Keratinocyte (primary cell): ENCODE measurements at regions not wholly inside any gene's neighbourhood (a gene's known extent, or its start where the extent isn't known, plus 50 kb on each side); places are given as distances from the start of the nearest gene placed in this dataset.

Experiments used
- DNase-seq: peaks from one replicate; pipeline ENCODE4 v3.0.0-alpha.2; 2011; ENCODE audit warnings: low read depth, missing footprints, low spot score
- FAIRE-seq: peaks from 2 replicates; lab custom pipeline; 2011; peaks lifted over from hg19 to GRCh38; lab: Jason Lieb, UNC
- H2AFZ ChIP-seq: 2 replicates; pipeline ENCODE4 v1.6.0; 2012; ENCODE audit warnings: low read length, control low read depth, inconsistent platforms; ENCODE audit not compliant: control insufficient read depth
- H3K27ac ChIP-seq: 2 replicates; pipeline ENCODE4 v1.5.1; 2011; ENCODE audit warnings: low read length; ENCODE audit not compliant: control insufficient read depth, insufficient read depth
- H3K27me3 ChIP-seq: 3 replicates; pipeline ENCODE4 v1.6.0; 2011; ENCODE audit warnings: low read length; ENCODE audit not compliant: control insufficient read depth, insufficient read depth; ENCODE audit errors: extremely low read depth
- H3K36me3 ChIP-seq, 2 experiments: 2 replicates in 1 of 2; 3 replicates in 1 of 2; pipeline ENCODE4 v1.5.1; 2011; ENCODE audit warnings: low read length in 2 of 2, mild to moderate bottlenecking in 1 of 2; ENCODE audit not compliant: control insufficient read depth in 2 of 2, insufficient read depth in 2 of 2; ENCODE audit errors: extremely low read depth in 1 of 2
- H3K4me1 ChIP-seq: 3 replicates; pipeline ENCODE4 v1.5.1; 2011; ENCODE audit warnings: low read length; ENCODE audit not compliant: control insufficient read depth, insufficient read depth; ENCODE audit errors: extremely low read depth
- H3K4me2 ChIP-seq: 3 replicates; pipeline ENCODE4 v1.6.0; 2011; ENCODE audit warnings: low read depth, low read length; ENCODE audit not compliant: control insufficient read depth, insufficient read depth; ENCODE audit errors: extremely low read depth
- H3K4me3 ChIP-seq, 3 experiments: fragments of 200-600 bp in 1 of 3; sonication (generic) in 1 of 3; 2 replicates in 2 of 3; 3 replicates in 1 of 3; pipeline ENCODE4 v1.5.1; 2011 to 2016; ENCODE audit warnings: low read length in 3 of 3, mild to moderate bottlenecking in 3 of 3, control low read depth in 2 of 3, inconsistent platforms in 1 of 3, low read depth in 1 of 3, mixed read lengths in 1 of 3, mixed run types in 1 of 3, moderate library complexity in 1 of 3; ENCODE audit not compliant: control insufficient read depth in 2 of 3, insufficient read depth in 2 of 3; ENCODE audit errors: extremely low read depth in 1 of 3
- H3K79me2 ChIP-seq: 2 replicates; pipeline ENCODE4 v1.6.0; 2012; ENCODE audit warnings: low read length; ENCODE audit not compliant: control insufficient read depth, insufficient read depth
- H3K9ac ChIP-seq: 3 replicates; pipeline ENCODE4 v1.6.0; 2011; ENCODE audit warnings: low read length; ENCODE audit not compliant: control insufficient read depth, insufficient read depth; ENCODE audit errors: extremely low read depth
- H3K9me1 ChIP-seq: 3 replicates; pipeline ENCODE4 v1.6.0; 2011; ENCODE audit warnings: low read length; ENCODE audit not compliant: control insufficient read depth, insufficient read depth; ENCODE audit errors: extremely low read depth
- H3K9me3 ChIP-seq: 2 replicates; pipeline ENCODE4 v1.5.1; 2012; ENCODE audit warnings: low read depth, low read length; ENCODE audit not compliant: control insufficient read depth
- H4K20me1 ChIP-seq: 3 replicates; pipeline ENCODE4 v1.6.0; 2011; ENCODE audit warnings: low read length; ENCODE audit not compliant: control insufficient read depth, insufficient read depth; ENCODE audit errors: extremely low read depth
- EZH2 ChIP-seq: IDR thresholded peaks from one replicate; pipeline ENCODE4 v1.6.1; 2012; ENCODE audit warnings: inconsistent platforms, mild to moderate bottlenecking, low read length, moderate library complexity
- dilution Hi-C: fragments of 300-500 bp; cut with MboI; formaldehyde crosslinking; loops from one replicate; pipeline ENCODE4 v1.7.0; 2020; ENCODE audit warnings: low sequenced_read_pairs; ENCODE audit not compliant: extremely low pct_ligation_motif_present
- TF ChIP-seq, protein P1 (sequence below), 3 experiments: IDR thresholded peaks in 1 of 3; conservative IDR thresholded peaks in 1 of 3; optimal IDR thresholded peaks in 1 of 3; 2 replicates in 2 of 3; 3 replicates in 1 of 3; pipeline versions ENCODE3 to v1.5.1; 2011; ENCODE audit warnings: low read length in 3 of 3, mild to moderate bottlenecking in 3 of 3, moderate library complexity in 2 of 3, control low read depth in 1 of 3, inconsistent platforms in 1 of 3; ENCODE audit not compliant: insufficient read depth in 2 of 3; ENCODE audit errors: extremely low read depth in 1 of 3

DNA sequence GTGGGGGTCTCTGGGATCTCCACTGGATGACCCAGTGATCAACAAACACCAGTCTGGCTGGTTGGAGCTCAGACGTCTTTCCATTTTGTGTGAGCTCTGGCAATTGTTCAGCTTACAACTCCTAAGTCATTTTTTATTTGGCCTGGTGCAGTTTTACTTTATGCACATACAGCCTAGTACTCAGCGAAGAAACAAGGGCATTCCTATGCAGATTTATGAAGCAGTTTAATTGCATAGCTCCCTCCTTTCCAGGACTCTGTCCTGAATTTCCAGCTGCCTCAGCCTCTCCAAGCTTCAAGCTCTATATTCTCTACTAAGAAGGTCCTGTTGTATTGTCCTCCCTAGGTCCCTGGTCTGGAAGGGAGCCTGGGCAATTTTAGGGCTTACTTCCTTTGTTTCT, 145.6 kb upstream of the GALNT17 start:
- no peak overlapping the region for H3K4me2 ChIP-seq

DNA sequence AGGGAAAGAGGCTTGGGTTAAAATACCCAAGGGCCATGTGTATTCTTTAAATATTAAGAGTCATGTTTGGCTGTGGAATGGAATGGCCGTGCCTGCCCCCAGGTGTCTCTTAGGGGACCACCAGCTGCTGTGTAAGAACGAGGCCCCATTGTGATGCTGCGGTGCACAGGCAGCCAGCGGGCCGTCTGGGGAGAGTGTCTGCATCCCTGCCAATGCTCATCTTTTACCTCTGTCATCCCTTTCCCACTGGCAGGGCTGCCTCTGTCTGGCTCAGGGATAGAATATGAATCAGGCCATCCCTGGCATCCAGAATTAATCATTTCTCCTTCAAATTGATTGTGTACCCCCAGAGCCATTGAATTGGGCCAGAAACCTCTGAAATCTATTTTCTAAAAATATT, 137.8 kb upstream of the GALNT17 start:
- Histone ChIP-seq H3K27ac (no peak overlapping the region), H2AFZ (no peak overlapping the region), H3K4me2 (no peak overlapping the region), H3K27me3 (no peaks in the 10 kb centered on the region), H3K36me3 (no peaks in the 10 kb centered on the region), H3K4me3 (no peak overlapping the region), H3K79me2 (no peaks in the 10 kb centered on the region), H4K20me1 (no peaks in the 10 kb centered on the region), H3K9me3 (peaks cover 3% of the 10 kb centered on the region), H3K9me1 (no peaks in the 10 kb centered on the region), H3K9ac (no peak overlapping the region), H3K4me1 (no peaks in the 10 kb centered on the region)
- DNase-seq (no peak), FAIRE-seq (no peak)
- dilution Hi-C loops: no loop called here
- no peak for TF ChIP-seq EZH2
- TF ChIP-seq, protein P1, sequence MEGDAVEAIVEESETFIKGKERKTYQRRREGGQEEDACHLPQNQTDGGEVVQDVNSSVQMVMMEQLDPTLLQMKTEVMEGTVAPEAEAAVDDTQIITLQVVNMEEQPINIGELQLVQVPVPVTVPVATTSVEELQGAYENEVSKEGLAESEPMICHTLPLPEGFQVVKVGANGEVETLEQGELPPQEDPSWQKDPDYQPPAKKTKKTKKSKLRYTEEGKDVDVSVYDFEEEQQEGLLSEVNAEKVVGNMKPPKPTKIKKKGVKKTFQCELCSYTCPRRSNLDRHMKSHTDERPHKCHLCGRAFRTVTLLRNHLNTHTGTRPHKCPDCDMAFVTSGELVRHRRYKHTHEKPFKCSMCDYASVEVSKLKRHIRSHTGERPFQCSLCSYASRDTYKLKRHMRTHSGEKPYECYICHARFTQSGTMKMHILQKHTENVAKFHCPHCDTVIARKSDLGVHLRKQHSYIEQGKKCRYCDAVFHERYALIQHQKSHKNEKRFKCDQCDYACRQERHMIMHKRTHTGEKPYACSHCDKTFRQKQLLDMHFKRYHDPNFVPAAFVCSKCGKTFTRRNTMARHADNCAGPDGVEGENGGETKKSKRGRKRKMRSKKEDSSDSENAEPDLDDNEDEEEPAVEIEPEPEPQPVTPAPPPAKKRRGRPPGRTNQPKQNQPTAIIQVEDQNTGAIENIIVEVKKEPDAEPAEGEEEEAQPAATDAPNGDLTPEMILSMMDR (optimal IDR thresholded peaks at IDR 0.05 in 1 of 3, IDR thresholded peaks at IDR 0.05 in 1 of 3, conservative IDR thresholded peaks at IDR 0.05 in 1 of 3; ENCODE audit: extremely low read depth in 1 of 3, insufficient read depth in 2 of 3, low read length in 3 of 3): no peak

More for the DNA sequence above, 145.6 kb upstream of the GALNT17 start:
- TF ChIP-seq EZH2: no peak
- TF ChIP-seq, protein P1 (optimal IDR thresholded peaks at IDR 0.05 in 1 of 3, IDR thresholded peaks at IDR 0.05 in 1 of 3, conservative IDR thresholded peaks at IDR 0.05 in 1 of 3; ENCODE audit: extremely low read depth in 1 of 3, insufficient read depth in 2 of 3, low read length in 3 of 3): no peak
- no peak for FAIRE-seq
- Histone ChIP-seq H3K27me3 (no peaks in the 10 kb centered on the region), H3K9me1 (no peaks in the 10 kb centered on the region), H3K9ac (no peak overlapping the region), H3K9me3 (no peaks in the 10 kb centered on the region), H3K36me3 (no peaks in the 10 kb centered on the region), H3K4me3 (no peak overlapping the region), H4K20me1 (no peaks in the 10 kb centered on the region), H2AFZ (no peak overlapping the region), H3K27ac (no peak overlapping the region), H3K4me1 (no peaks in the 10 kb centered on the region), H3K79me2 (no peaks in the 10 kb centered on the region)
- no peak for DNase-seq
- dilution Hi-C loops: no loop called here
